Keratinocyte (primary cell): ENCODE measurements at regions not wholly inside any gene's neighbourhood (a gene's known extent, or its start where the extent isn't known, plus 50 kb on each side); places are given as distances from the start of the nearest gene placed in this dataset.

Experiments used
- EZH2 ChIP-seq: IDR thresholded peaks from one replicate; pipeline ENCODE4 v1.6.1; 2012; ENCODE audit warnings: inconsistent platforms, mild to moderate bottlenecking, low read length, moderate library complexity
- TF ChIP-seq, protein P1 (sequence below), 3 experiments: IDR thresholded peaks in 1 of 3; conservative IDR thresholded peaks in 1 of 3; optimal IDR thresholded peaks in 1 of 3; 2 replicates in 2 of 3; 3 replicates in 1 of 3; pipeline versions ENCODE3 to v1.5.1; 2011; ENCODE audit warnings: low read length in 3 of 3, mild to moderate bottlenecking in 3 of 3, moderate library complexity in 2 of 3, control low read depth in 1 of 3, inconsistent platforms in 1 of 3; ENCODE audit not compliant: insufficient read depth in 2 of 3; ENCODE audit errors: extremely low read depth in 1 of 3

DNA sequence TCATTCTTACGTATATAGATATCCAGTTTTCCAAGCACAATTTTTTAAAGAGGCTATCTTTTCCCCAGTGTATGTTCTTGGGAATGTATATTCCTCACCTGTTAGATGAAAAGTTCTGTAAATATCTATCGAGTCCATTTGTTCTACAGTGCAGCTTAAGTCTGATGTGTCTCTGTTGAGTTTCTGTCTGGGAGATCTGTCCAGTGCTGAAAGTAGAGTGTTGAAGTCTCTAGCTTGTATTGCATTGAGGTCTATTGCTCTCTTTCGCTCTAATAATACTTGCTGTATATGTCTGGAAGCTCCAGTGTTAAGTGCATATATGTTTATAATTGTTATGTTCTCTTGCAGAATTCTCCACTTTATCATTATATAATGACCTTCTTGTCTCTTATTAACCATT lies 373.1 kb downstream of the PPARGC1A start:
- TF ChIP-seq, protein P1, sequence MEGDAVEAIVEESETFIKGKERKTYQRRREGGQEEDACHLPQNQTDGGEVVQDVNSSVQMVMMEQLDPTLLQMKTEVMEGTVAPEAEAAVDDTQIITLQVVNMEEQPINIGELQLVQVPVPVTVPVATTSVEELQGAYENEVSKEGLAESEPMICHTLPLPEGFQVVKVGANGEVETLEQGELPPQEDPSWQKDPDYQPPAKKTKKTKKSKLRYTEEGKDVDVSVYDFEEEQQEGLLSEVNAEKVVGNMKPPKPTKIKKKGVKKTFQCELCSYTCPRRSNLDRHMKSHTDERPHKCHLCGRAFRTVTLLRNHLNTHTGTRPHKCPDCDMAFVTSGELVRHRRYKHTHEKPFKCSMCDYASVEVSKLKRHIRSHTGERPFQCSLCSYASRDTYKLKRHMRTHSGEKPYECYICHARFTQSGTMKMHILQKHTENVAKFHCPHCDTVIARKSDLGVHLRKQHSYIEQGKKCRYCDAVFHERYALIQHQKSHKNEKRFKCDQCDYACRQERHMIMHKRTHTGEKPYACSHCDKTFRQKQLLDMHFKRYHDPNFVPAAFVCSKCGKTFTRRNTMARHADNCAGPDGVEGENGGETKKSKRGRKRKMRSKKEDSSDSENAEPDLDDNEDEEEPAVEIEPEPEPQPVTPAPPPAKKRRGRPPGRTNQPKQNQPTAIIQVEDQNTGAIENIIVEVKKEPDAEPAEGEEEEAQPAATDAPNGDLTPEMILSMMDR (optimal IDR thresholded peaks at IDR 0.05 in 1 of 3, IDR thresholded peaks at IDR 0.05 in 1 of 3, conservative IDR thresholded peaks at IDR 0.05 in 1 of 3; ENCODE audit: extremely low read depth in 1 of 3, insufficient read depth in 2 of 3, low read length in 3 of 3): no peak
- TF ChIP-seq EZH2: no peak
